Breast epithelium (tissue), 3 donors: ENCODE measurements at regions not wholly inside any gene's neighbourhood (a gene's known extent, or its start where the extent isn't known, plus 50 kb on each side); places are given as distances from the start of the nearest gene placed in this dataset.
"Not testable (repeated sequence)": the region's sequence is repeated elsewhere in the genome, so short reads cannot be mapped to it uniquely, and the experiment has no call there.

Experiments used
- CTCF ChIP-seq, 3 donors: fragments of 450-650 bp; IDR thresholded peaks; one replicate each; pipeline ENCODE4 v1.5.1; 2016 to 2017; ENCODE audit warnings: antibody characterized with exemption in 3 of 3, mild to moderate bottlenecking in 3 of 3, moderate library complexity in 3 of 3
- POLR2A ChIP-seq: fragments of 450-650 bp; IDR thresholded peaks from one replicate; pipeline ENCODE4 v1.6.1; 2016; ENCODE audit warnings: antibody characterized with exemption, mild to moderate bottlenecking, moderate library complexity
- POLR2AphosphoS5 ChIP-seq, 3 donors: sonication (generic); formaldehyde crosslinking; IDR thresholded peaks; one replicate each; pipeline ENCODE4 v1.6.1; 2017; ENCODE audit warnings: antibody characterized with exemption in 3 of 3

- not testable (repeated sequence) for TF ChIP-seq CTCF (IDR thresholded peaks at IDR 0.05); POLR2A; POLR2AphosphoS5 (IDR thresholded peaks at IDR 0.05)
Observed at GRCh38 chr6:170139046-170139445, 151.8 kb downstream of the DLL1 start.
